Activated CD8-positive, alpha-beta memory T cell treated with anti-CD3 and anti-CD28 coated beads for 48 hours (primary cell): ENCODE measurements at regions not wholly inside any gene's neighbourhood (a gene's known extent, or its start where the extent isn't known, plus 50 kb on each side); places are given as distances from the start of the nearest gene placed in this dataset.
"Not testable (repeated sequence)": the region's sequence is repeated elsewhere in the genome, so short reads cannot be mapped to it uniquely, and the experiment has no call there.

ENCODE experiments used
- DNase-seq, 3 experiments: peaks; one replicate each; pipeline ENCODE4 v3.0.0-alpha.2; 2020; ENCODE audit warnings: low read depth in 2 of 3, low spot score in 2 of 3

DNA sequence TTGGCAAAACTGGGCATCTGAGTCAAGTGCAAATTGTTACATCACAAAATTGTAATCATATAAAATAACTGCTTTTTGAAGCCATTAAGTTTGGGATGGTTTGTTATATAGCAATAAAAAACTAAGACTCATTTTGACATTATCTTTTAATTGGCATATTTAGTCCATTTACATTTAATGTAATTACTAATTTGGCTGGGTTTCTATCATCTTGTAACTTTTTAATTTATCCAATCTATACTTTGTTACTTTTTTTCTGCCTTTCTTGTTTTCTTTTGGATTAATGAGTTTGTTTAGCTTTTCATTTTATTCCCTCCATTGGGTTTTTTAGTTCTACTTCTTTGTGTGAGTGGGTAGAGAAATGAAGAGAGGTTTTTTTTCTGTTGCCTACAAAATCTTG is 76.3 kb downstream of the DRAM2 start:
- no peak for DNase-seq

DNA sequence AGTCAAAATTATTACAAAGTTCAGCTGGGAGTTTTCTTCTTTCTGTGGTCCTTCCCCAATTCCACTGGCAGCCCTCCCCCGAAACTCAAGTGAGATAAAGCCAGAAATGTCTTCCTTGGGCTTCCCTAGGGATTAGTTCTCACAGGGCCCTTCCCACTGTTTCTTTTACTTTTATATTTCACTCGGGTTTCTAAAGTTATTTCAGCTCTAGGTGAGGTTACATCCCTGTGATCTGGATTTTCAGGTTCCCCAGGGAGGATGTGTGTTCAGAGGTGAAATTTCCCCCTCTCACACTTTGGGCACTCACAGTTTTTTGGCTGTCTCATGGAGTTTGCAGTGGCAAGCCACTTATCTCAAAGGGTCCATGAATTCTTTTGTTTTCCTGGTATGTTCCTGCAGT is 77.3 kb downstream of the DRAM2 start:
- DNase-seq = no peak

DNA sequence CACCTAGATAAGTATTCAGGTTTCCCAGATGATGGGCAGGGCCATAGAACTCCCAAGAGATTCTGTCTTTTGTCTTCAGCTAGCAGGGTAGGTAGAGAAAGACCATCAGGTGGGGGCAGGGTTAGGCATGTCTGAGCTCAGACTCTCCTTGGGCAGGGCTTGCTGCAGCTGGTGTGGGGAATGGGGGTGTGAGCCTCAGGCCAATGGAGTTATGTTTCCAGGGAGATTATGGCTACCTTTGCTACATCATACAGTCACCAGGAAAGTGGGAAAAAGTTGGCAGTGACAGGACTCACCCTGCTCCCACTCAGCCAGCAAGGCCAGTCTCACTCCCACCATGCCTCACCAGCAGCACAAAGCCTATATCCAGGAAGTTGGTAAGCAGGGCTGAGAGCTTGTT is 77.8 kb downstream of the DRAM2 start:
- DNase-seq = no peak

DNA sequence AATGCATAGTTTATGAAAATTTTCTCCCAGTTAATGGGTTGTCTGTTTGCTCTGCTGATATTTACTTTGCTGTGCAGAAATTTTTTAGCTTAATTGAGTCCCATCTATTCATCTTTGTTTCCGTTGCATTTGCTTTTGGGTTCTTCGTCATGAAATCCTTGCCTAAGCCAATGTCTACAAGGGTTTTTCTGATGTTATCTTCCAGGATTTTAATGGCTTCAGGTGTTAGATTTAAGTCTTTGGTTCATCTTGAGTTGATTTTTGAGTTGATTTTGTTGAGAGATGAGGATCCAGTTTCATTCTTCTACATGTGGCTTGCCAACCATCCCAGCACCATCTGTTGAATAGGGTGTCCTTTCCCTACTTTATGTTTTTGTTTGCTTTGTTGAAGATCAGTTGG is 85.2 kb downstream of the DRAM2 start:
- no peak for DNase-seq

DNA sequence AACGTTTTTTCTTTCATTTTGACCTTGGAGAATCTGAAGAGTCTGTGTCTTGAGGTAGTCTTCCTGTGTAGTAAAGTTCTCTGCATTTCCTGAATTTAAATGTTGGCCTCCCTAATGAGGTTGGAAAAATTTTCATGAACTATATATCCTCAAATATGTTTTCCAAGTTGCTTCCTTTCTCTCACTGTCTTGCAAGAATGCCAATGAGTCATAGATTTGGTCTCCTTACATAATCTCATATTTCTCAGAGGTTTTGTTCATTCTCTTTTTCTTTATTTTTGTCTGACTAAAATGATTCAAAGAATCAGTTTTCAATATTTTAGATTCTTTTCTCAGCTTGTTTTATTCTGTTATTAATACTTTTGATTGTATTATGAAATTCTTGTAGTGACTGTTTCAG is 87.6 kb downstream of the DRAM2 start:
- no peak for DNase-seq

DNA sequence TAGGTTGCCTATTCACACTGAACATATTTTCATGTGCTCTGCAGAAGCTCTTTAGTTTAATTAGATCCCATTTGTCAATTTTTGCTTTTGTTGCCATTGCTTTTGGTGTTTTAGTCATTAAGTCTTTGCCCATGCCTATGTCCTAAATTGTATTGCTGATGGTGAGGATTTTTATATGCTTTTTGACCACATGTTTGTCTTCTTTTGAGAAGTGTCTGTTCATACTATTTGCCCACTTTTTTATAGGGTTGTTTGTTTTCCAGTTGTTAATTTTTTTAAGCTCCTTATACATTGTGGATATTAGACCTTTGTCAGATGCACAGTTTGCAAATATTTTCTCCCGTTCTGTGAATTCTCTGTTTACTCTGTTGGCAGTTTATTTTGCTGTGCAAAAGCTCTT is 84.5 kb upstream of the LRIF1 start:
- DNase-seq = not testable (repeated sequence)

DNA sequence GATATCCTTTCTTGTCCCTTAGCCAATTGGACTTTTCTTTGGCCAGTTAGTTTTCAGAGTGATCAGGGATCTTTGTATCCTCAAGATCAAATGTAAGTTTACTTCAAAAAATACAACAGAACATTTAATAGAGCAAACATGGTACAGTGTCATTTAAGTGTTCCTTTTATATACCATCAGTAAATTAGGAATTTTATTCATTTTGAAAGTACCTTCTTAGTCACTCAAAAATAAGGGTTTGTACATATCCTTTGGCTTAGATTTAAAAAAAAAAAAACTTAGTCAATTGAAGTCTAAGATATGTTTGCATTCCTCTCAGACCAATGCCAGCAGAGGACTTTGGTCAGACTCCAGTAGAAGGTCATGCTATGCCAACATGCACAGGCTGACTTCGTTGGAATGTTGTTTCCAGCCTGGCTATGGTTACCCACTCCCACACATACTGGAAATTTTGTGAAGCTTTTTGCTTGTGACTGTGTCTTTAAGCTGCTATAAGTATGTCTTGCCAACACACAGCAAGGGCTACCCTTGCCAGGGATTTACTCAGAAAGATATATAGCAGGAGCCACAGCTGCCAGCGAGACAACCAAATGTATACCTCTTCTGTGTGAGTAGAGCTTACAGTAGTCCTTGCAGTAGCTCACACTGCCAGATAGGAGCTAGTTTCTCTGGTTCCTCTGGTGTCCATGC is 81.5 kb upstream of the LRIF1 start:
- no peak for DNase-seq

DNA sequence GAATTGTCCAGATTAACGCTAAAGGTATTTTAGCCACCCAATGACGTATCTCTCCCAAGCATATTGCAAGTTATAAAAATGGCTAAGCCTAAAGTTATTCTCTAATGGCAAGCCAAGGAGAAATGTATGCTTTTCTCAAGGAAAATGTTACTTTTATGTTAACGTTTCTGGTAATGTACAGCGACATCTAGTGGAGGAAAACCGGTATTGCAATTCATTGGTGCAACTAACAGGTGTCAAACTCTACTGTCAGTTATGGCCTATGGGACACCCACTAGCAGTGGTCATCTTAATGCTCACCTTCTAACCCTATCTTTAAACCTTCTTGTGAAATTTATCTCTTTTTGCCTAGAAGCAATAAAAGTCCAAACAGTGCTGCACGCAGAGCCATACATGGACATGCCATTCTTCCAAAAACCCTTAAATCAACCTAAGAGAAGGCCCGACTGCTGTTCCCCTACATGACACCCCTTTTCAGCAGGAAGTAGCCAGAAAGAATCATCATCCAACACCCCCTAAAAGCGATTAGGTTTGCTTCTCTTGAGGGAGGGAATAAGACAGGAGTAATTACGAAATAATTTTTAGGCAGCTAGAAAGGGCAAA is 68.7 kb upstream of the LRIF1 start:
- peak in 1 of 3 experiments; percentile 16 for DNase-seq

DNA sequence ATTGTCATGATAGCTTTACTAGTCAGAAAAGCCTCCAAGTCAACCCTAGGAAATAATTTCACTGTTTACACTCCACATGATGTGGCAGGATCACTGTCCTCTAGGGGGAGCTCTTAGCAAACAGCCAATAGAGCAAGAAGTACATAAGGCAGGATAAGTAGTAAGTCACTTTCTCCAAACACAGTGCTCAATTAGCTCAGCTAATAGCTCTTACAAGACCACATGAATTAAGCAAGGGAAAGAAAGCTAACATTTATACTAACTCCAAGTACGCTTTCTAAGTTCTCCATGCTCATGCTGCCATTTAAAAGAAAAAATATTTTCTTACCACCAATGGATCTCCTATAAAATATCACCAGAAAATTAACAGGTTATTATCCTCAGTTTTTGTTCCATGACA is 66.9 kb upstream of the LRIF1 start:
- DNase-seq = no peak

DNA sequence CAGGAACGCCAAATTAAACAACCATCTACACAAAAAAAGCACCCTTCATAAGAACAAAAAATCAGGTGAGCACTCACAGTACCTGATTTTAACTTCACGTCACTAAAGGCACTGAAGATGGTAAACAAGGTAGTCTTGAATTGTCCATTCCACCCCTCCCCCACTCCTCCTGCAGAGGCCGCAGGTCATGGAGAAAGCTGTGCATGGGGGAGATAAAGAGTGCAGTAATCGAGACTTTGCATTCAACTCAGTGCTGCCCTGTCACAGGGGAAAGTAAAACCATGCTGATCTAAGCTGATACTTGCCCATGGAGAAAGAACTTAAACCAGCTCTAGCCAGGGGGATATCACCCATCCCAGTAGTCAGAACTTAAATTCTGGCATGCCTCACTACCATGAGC is 61.4 kb upstream of the LRIF1 start:
- DNase-seq = no peak

DNA sequence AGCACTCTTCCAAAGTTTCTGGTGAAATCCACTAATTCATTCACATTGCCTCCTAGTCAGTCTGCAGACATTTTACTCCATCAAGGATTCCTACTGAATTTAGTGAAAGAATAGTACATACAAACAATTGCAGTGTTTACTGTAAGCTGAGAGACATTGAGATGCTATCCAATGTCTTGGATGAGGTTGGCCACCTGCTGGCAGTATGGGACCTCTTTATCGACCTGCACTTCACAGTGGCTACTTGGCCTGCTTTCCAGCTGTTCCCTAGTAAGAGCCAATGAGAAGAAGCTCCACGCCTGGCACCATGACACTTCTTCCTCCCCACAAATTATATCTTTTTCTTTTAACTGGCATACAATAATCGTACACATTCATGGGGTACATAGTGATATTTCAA is 51.5 kb upstream of the LRIF1 start:
- no peak for DNase-seq
